ENCODE measurements at regions not wholly inside any gene's neighbourhood (a gene's known extent, or its start where the extent isn't known, plus 50 kb on each side); places are given as distances from the start of the nearest gene placed in this dataset.

DNA sequence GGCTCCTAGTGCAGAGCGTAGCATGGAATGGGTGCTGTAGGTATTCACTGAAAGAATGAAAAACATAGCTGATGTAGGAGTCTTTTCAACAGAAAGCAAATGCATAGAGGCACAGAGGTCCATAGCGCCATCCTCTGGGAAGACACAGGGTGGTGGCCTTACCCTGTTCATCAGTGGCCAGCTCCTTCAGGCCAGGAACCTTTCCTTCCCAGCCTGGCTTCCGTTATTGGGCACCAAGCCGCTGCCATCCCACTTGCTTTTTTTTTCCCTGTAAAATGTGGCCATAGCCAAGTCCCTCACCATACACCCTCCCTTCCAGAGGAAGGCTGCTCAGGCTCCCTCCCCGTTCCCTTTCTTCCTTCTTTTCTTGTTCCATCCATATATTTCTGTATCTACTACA lies 118.1 kb downstream of the ZNF621 start:
- DNase-seq (ENCODE audit: low read depth in 1 of 2, low spot score in 1 of 2): no peak

DNA sequence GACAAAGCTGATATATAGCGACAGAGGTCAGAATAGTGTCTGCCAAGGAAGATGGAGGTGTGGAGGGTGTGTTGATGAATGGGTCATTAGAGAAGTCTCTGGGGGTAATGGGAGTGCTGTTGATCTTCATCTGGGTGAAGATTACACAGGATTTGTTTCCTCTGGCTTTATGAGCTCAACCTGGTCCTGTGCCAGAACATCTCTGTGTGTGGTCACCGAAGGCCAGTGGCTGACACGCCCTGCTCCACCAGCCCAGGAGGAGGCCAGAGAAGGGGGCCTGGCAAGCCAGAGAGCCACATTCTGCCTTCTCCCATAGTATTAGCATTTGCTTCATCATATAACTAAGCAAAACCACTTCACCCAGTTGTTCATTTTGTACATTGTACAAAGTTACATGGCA lies 121.1 kb downstream of the ZNF621 start:
- DNase-seq (ENCODE audit: low read depth in 1 of 2, low spot score in 1 of 2): no peak

DNA sequence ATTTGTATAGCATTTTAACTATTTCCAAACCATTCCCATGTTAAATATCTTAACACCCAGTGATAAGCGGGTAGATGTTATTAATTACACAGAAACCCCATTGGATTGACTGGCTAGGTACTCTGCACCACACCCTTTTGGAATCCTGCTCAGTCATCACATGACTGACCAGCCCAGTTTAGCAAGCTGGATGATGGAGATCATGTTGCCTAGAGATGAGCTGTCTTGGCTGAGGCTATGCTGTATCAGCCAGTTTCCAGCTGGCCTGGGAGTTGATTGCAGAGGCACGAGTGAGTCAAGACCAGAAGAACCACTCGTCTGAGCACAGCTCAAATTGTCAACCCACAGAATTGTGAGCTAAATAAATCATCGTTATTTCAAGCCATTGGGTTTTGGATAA lies 124.6 kb downstream of the ZNF621 start:
- DNase-seq (ENCODE audit: low read depth in 1 of 2, low spot score in 1 of 2): no peak

DNA sequence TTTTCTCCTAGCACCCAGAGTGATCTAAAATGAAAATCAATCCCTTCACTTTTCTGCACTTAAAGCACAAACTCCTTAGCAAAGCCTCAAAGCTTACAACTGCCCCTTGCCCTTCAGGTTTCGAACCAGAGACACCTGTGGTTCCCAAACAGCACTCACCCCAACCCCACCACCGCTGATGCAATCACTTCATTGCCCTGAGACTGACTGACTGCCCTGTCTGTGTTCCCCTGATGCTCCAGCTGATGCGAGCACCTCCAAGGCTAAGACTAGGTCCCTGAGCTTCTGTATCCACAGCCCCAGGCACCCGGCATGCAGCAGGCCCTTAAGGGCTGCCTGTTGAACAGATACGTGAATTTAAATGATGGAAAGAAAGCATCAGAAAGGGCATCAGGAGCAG lies 127.3 kb downstream of the ZNF621 start:
- DNase-seq (ENCODE audit: low read depth in 1 of 2, low spot score in 1 of 2): no peak

DNA sequence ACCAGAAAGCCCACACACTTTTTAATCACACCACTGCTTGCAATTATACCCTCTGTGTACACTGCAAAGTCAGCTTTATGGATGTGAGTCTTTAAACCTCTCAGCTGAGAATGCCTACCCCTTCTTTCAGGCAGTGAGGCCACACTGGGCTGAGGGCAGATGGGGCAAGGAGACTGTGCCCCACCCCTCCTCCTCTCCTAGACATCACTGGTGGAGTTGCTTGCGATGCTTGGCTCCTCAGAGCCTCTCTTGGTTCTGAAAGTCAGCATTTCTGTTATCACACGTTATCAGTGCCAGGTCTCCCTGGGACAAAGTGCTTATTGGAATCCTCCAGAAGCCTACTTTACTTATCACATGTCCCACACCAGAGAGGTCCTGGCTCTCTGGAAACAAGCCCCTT lies 128.2 kb downstream of the ZNF621 start:
- no peak for DNase-seq (ENCODE audit: low read depth in 1 of 2, low spot score in 1 of 2)

DNA sequence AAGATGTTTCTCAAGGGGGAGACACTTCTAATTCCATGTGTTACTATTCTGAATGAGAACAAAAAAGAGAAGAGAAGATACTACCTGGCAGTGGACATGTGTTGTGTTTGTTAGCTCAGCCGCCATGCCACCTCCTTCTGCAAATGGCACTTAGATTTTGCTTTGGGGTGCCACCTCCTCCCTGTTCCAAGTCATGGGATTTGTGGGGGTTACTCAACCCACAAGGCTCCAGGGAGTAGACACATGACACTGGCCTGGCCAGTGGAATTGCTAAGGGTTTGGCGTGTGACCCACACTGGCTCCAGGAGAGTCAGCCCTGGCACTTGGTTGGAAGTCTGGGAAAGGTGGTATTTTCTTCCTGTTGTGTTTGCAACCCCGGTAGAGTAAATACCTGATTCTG lies 129.1 kb downstream of the ZNF621 start:
- no peak for DNase-seq (ENCODE audit: low read depth in 1 of 2, low spot score in 1 of 2)

DNA sequence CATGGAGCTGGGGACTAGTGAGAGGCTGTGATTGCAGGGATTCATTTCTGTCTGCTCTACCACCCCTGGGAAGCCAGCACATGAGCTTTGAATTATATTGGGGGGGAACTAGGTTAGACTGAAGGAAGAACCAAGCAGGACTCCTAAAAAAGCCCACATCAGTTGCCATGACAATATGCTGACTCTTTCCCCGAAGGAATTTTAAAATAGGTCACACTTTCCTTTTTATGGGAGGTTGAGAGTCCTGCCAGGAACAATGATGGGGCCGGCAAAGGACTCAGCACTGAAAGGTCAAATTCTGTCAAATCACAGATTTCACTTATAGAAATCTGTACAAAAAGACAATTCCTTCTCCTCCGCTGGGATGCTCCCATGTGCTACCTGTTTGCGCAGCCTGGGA lies 130.8 kb downstream of the ZNF621 start:
- DNase-seq (ENCODE audit: low read depth in 1 of 2, low spot score in 1 of 2): no peak

DNA sequence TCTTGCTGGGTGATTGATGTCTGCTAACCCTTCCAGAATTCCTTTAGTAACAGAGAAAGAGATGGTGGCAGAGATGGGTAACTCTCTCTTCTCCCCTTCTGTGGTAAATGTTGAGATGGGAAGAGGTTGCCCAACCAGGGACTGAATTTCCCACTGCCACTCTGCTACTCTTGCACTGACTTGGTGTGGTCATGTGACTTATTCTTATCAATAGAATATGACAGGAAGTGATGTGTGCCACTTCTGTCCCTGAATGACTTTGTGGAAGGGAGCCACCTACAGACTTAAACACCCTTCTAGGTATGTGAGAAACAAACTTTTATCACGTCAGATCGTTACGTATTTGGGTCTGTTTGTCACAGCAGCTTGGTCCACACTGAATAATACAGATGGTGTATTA lies 132.9 kb downstream of the ZNF621 start:
- no peak for DNase-seq (ENCODE audit: low read depth in 1 of 2, low spot score in 1 of 2)

DNA sequence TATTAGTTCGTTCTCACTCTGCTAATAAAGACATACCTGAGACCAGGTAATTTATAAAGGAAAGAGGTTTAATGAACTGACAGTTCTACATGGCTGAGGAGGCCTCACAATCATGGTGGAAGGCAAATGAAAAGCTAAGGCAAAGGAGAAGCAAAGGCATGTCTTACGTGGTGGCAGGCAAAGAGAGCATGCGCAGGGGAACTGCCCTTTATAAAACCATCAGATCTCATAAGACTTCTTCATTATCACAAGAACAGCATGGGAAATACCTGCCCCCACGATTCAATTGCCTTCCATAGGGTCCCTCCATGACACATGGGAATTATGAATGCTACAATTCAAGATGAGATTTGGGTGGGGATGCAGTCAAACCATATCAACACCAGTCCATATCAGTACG lies 133.5 kb downstream of the ZNF621 start:
- DNase-seq (ENCODE audit: low read depth in 1 of 2, low spot score in 1 of 2): no peak

DNA sequence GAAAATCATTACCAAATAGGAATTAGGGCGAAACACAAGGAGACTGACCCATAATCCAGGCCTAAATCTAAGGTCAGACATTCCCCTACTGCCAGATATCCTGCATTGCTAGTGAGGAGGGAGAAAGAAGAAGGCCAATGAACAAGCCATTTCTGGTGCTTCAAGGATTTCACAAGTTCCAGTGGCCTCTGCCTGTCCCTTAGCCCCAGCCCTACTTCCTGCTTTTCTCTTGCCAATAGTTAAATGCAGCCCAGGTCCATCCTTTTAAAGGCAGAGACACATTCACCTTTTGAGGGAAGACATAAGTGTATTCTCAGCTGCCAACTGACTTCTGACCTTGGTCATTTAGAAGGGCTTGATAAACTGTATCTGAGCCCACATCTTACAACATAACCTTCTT lies 135.8 kb downstream of the ZNF621 start:
- no peak for DNase-seq (ENCODE audit: low read depth in 1 of 2, low spot score in 1 of 2)

DNA sequence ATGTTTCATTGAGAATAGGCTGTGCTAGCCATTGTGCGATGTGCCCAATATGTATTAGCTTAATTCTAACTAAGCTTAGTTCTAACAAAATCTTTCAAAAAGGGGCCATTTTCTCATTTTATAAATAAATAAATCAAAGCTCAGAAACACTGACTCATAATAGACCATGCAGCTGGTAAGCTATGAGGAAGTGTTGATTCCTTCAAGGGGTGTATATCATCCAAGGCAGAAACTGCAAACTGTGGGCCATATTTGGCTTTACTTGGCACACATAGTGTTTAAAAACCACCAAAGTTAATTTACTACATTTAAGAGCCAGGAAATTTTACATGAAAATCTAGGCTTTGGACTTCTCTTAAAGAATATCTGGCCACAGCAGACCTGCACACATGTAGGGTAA lies 136.5 kb downstream of the ZNF621 start:
- DNase-seq (ENCODE audit: low read depth in 1 of 2, low spot score in 1 of 2): no peak

DNA sequence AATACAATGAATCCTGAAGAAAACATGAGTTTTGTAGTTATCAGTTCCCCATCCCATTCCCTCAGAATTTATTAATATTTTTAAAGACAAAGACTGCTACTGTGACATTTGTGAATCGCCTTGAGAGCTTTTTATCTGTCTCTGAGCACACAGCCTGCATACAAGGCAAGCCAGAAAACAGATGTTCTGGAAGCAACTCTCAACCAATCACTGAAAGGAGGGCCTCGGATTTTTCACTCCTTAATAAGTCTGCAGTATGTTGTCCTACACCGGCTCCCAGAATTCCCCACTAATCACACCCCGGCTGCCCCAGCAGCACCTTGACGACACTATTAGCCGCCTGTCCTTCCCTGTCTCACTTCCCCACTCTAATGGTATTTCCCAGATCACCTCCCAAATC lies 138.5 kb downstream of the ZNF621 start:
- DNase-seq (ENCODE audit: low read depth in 1 of 2, low spot score in 1 of 2): no peak

DNA sequence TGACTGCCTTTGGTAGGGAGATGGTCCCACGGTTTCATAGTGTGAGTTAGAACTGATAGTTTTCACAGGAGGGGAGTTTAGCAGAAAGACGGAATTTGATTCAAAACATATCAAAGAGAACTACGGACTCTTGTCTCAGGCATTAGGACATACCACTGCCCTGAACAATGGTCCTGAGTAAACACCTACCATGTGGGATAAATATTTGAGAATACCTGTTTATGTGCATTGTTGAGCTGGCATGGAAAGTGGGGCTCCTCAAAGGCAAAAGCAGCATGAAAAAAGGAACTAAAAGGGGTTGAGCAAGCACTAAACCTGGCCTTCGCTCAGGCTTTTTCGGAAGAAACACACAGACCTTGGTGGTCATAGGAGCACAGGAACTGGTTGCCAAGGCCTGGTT lies 144.4 kb downstream of the ZNF621 start:
- no peak for DNase-seq (ENCODE audit: low read depth in 1 of 2, low spot score in 1 of 2)

DNA sequence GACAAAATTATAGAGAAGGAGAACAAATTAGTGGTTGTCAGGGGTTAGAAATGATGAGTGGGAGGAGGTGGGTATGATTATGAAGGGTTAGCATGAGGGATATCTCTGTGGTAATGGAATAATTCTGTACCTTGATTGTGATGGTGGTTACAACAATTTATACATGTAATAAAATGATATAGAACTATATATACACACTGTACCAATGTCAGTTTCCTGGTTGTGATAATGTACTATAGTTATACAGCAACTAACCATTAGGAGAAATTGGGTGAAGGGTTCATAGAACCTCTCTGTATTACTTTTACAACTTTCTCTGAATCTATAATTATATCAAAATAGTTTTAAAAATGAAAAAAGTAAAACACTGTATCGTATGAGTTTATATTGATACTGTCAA lies 148.1 kb downstream of the ZNF621 start:
- DNase-seq (ENCODE audit: low read depth in 1 of 2, low spot score in 1 of 2): no peak

DNA sequence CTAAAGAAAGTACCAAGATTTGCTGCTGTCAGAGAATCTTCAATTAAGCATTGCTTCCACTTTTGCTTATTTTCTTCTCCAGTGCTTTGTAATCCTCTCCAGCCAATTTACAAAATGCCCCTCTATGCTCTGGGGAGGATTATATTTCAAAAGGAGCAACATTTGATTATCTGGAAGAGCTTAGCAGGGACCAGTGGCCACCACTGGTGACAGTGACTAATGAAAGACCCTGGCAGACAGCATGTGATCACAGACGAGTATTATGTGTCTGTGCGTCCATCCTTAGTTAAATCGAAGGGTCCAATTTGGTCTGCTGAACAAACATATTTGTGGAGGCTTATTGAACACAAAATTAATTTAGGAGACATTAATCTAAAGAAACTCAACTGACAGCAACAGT lies 152.6 kb downstream of the ZNF621 start:
- DNase-seq (ENCODE audit: low read depth in 1 of 2, low spot score in 1 of 2): no peak

DNA sequence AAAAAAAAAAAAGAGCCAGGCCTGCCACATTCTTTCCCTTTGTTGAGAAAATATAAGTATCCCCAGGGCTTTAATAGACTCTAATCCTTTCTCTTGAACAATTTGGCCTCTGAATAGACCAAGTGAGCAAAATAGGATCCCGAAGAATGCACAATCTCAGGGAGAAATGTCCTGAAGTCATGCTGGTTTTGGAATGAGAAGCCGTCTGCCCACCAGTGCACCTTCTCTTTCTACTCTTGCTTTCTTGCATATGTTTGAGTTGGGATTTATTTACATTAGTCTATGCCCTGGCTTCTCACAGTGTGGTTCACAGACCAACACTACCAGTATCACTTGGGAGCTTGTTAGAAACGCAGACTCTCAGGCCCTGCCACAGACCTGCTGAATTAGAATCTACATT lies 153.0 kb downstream of the ZNF621 start:
- DNase-seq (ENCODE audit: low read depth in 1 of 2, low spot score in 1 of 2): no peak

DNA sequence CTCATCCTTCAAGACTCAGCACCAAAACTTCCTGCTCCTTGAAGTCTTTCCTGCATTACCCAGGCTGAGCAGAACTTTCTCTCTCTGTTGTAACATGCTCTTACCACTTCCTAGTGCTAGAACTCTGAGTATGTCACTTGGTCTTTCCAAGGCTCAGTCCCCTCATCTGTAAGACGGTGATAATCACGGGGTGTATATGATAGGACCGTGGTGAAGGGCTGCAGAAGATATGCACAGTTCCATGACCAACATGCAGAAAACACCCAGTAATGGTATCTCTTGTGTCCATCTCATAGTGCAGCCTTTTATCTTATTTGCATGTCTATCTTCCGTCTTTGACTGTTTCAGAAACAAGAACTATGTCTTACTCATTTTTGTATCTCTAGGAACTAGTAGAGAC lies 154.5 kb downstream of the ZNF621 start:
- no peak for DNase-seq (ENCODE audit: low read depth in 1 of 2, low spot score in 1 of 2)

DNA sequence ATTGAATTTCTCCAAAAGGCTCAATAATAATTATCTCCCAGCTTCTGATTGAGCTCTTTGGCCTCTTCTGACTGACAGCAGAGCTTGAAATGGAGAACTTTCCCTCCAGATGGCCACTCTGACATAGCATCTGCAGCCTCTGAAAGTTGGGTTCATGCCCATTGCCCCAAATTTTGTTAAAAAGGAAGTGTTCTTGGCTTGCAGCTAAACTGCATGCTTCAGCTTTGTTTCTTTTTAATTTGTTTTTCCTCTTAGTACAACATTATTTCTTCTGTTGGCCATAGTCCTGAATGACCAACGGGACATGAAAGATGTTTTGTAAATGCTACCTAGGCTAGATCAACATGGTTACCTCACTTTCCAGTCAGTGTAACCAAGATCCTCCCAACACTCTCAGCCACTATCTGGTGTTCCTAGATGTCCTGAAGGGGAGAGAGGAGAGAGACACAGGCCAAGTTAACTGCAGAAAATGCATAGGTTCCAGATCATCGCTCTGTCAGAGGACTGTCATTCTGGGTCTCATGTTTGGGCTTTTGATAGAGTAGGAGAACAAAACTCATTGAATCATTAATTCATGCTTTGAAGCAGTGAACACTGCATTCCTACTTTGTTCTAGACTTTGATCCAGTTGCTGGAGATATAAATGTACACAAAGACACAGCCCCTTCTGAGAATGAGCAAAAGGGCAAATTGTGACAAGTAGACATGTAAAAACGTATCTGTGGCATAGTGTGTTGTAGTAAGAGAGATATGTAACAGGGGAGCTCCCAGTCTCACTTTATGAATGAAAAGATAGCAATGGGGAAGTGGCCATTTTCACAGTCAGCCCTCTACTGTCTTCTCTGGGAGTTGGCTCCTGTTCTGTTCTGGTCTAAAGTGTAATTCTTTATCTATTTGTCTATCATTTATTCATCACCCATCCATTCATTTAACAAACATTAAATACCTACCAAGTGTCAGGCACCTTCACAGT lies 156.2 kb downstream of the ZNF621 start:
- DNase-seq (ENCODE audit: low read depth in 1 of 2, low spot score in 1 of 2): no peak

DNA sequence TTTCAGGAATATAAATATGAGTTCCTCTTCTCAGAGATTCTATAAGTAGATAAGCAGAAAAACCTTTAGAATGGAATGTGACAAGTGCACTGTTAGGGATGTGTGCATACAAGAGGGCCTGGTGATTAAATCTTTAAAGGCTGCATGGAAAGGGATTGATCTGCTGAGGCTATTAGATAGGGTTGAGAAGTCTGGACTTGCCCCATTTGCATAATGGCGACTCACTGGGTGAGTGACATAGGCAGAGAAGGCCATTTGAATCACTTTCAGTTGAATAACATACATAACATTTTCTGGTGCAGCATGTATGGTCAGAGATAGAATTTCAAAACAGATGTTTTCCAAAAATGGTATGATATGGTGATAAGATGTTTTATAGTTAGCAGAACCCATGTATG lies 156.9 kb downstream of the ZNF621 start:
- DNase-seq (ENCODE audit: low read depth in 1 of 2, low spot score in 1 of 2): no peak

DNA sequence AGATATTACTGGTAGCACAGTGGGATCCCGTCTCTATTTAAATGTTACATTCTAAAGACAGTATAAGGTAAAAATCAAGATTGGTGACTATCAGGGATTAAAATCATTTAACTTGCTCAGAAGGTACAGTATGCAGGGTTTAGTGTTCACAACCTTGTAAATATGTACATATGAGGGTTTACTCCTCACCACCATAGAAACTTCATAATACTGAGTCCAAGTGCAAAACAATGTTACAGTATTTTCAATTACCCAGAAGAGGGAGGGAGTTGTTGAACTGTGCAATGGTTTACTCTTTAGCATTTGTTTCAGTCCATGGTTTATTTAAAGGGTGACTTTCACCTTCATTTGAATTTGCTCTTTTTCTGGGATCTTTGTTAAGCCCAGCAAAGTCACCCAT lies 165.1 kb downstream of the ZNF621 start:
- DNase-seq (ENCODE audit: low read depth in 1 of 2, low spot score in 1 of 2): no peak

DNA sequence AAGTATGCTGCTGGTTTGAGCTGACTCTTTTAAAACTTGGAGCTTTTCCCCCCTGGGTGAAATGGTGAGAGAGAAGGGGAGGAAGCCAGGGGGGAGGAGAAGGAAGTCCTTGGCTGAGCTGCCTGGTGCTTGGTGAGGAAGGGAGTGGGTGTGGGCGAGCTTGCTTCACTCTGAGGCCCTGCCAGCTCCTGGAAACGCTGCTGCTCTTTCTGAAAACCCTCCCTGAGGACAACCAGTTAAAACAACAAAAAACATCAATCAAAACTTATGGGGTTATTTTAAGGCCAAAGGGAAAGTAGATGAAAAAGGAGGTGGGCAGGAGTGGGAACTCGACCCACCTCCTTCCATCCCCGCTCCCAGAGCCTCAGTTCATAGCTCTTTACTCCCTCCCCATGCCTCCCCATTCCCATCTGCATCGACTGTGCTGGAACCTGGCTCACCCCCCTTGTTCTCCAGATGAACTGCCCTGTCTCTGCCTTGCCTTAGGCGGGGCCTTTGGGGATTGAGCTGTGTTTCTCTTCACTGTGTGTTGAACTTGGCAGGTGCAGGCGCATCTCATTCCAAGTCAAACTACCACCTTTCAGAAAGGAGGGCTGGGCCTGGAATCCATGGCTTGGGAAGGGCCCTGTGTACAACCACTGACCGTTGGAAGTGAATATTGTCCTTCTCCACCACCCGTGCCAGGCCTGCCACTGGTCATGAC lies 166.1 kb downstream of the ZNF621 start:
- DNase-seq (ENCODE audit: low read depth in 1 of 2, low spot score in 1 of 2): no peak

DNA sequence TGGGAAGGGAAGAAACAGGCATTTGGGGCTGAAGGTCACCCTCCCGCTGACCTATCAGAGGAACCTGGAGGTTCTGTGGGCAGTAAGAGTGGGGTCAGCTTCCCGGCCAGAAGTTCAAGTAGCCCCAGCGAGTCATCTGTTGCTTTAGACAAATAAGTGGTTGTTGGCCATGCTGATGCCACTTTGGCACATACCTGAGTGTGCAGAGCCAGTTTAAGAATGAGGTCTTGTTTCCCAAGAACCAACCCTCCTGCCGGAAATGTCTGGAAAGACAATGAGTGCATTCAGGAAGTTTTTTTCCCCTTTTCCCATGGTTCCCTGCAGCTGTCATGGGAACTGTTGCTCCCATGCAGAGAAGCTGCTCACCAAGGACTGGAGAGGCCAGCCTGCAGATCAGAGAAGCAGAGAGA lies 166.7 kb downstream of the ZNF621 start:
- no peak for DNase-seq (ENCODE audit: low read depth in 1 of 2, low spot score in 1 of 2)

DNA sequence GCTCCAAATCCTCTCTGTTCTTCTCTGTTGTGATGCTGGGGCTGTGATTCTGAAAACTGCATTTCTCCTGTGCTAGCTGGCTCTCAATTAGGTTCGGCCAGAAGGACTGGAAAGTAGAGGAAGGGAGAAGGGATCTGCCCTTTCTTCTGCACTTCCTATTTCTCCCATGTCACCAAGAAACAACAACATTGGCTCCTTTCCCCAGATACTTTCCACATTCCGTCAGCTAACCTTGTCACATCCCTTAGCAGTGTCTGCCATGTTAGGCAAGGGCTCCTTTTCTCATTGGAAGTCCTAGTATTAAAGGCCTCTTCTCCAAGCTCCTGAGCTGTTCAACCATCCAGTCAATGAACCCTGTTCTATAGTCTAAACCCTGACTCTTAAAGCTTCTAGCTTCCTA lies 171.1 kb downstream of the ZNF621 start:
- no peak for DNase-seq (ENCODE audit: low read depth in 1 of 2, low spot score in 1 of 2)
